Type B pancreatic cell (in vitro differentiated cells): ENCODE measurements at regions not wholly inside any gene's neighbourhood (a gene's known extent, or its start where the extent isn't known, plus 50 kb on each side); places are given as distances from the start of the nearest gene placed in this dataset.
A peak's percentile ranks its signal among the peaks of the same experiment; 100 is the strongest.
"Not testable (repeated sequence)": the region's sequence is repeated elsewhere in the genome, so short reads cannot be mapped to it uniquely, and the experiment has no call there.

Experiments
- DNase-seq: peaks from one replicate; pipeline ENCODE4 v3.0.0; 2021; ENCODE audit warnings: mixed read lengths; ENCODE audit not compliant: unreplicated experiment; ENCODE audit errors: extremely low spot score
- H3K27ac Mint-ChIP-seq: 2 replicates; pipeline ENCODE4 v1.8.0; 2021; ENCODE audit warnings: mild to moderate bottlenecking, mixed read lengths
- H3K27me3 Mint-ChIP-seq: 2 replicates; pipeline ENCODE4 v1.8.0; 2021; ENCODE audit warnings: mixed read lengths
- H3K36me3 Mint-ChIP-seq: 2 replicates; pipeline ENCODE4 v1.8.0; 2021; ENCODE audit warnings: mixed read lengths
- H3K4me1 Mint-ChIP-seq: one replicate; pipeline ENCODE4 v1.8.0; 2021; ENCODE audit warnings: mixed read lengths; ENCODE audit not compliant: unreplicated experiment
- H3K4me3 Mint-ChIP-seq: 2 replicates; pipeline ENCODE4 v1.8.0; 2021; ENCODE audit warnings: mild to moderate bottlenecking, mixed read lengths
- H3K9me3 Mint-ChIP-seq: 2 replicates; pipeline ENCODE4 v1.8.0; 2021; ENCODE audit warnings: mixed read lengths
- CTCF ChIP-seq: fragments of 200-600 bp; sonication (generic); conservative IDR thresholded peaks from 2 replicates; pipeline ENCODE4 v1.5.0; 2021; ENCODE audit warnings: antibody characterized with exemption, mild to moderate bottlenecking

- H3K4me3 Mint-ChIP-seq = no peak overlapping the region
- no peak for TF ChIP-seq CTCF
- no peaks in the 10 kb centered on the region for H3K36me3 Mint-ChIP-seq
- no peaks in the 10 kb centered on the region for H3K4me1 Mint-ChIP-seq
- DNase-seq = no peak
- no peak overlapping the region for H3K27ac Mint-ChIP-seq
- H3K9me3 Mint-ChIP-seq = no peaks in the 10 kb centered on the region
- no peaks in the 10 kb centered on the region for H3K27me3 Mint-ChIP-seq
Observed at GRCh38 chr7:110507832-110508231, 583.1 kb upstream of the LRRN3 start.

GRCh38 chr7:110514975-110515551, 575.9 kb upstream of the LRRN3 start:
- not testable (repeated sequence) for H3K27me3 Mint-ChIP-seq, H3K4me3 Mint-ChIP-seq, DNase-seq

GRCh38 chr7:110519851-110520250, 571.1 kb upstream of the LRRN3 start:
- peaks cover 6% of the 10 kb centered on the region for H3K9me3 Mint-ChIP-seq
- H3K27me3 Mint-ChIP-seq = no peaks in the 10 kb centered on the region
- TF ChIP-seq CTCF = no peak
- no peak for DNase-seq
- no peak overlapping the region for H3K27ac Mint-ChIP-seq
- H3K36me3 Mint-ChIP-seq = peaks cover 3% of the 10 kb centered on the region
- peaks cover 19% of the 10 kb centered on the region for H3K4me1 Mint-ChIP-seq
- H3K4me3 Mint-ChIP-seq = no peak overlapping the region

More at GRCh38 chr7:110514975-110515551, 575.9 kb upstream of the LRRN3 start:
- H3K36me3 Mint-ChIP-seq, H3K9me3 Mint-ChIP-seq, H3K27ac Mint-ChIP-seq, H3K4me1 Mint-ChIP-seq: not testable (repeated sequence)

GRCh38 chr7:110521357-110521911, 569.5 kb upstream of the LRRN3 start:
- H3K4me1 Mint-ChIP-seq = peaks cover 19% of the 10 kb centered on the region
- TF ChIP-seq CTCF = no peak
- peaks cover 3% of the 10 kb centered on the region for H3K36me3 Mint-ChIP-seq
- H3K9me3 Mint-ChIP-seq = peaks cover 6% of the 10 kb centered on the region
- no peaks in the 10 kb centered on the region for H3K27me3 Mint-ChIP-seq
- DNase-seq = no peak
- peak overlapping the region; percentile 93 for H3K27ac Mint-ChIP-seq
- H3K4me3 Mint-ChIP-seq = no peak overlapping the region

- Mint-ChIP-seq H3K9me3 (peaks cover 6% of the 10 kb centered on the region), H3K36me3 (peaks cover 3% of the 10 kb centered on the region), H3K27me3 (no peaks in the 10 kb centered on the region), H3K27ac (peak overlapping the region; percentile 93), H3K4me3 (peak overlapping the region; percentile 35), H3K4me1 (peaks cover 19% of the 10 kb centered on the region)
- DNase-seq = no peak
- no peak for TF ChIP-seq CTCF
Observed at GRCh38 chr7:110522061-110522760, 568.7 kb upstream of the LRRN3 start.

GRCh38 chr7:110522761-110523200, 568.1 kb upstream of the LRRN3 start:
- H3K27ac Mint-ChIP-seq = peak overlapping the region; percentile 93
- no peak for TF ChIP-seq CTCF
- peaks cover 3% of the 10 kb centered on the region for H3K36me3 Mint-ChIP-seq
- H3K4me3 Mint-ChIP-seq = peak overlapping the region; percentile 35
- H3K9me3 Mint-ChIP-seq = peaks cover 6% of the 10 kb centered on the region
- no peak for DNase-seq
- peaks cover 19% of the 10 kb centered on the region for H3K4me1 Mint-ChIP-seq
- no peaks in the 10 kb centered on the region for H3K27me3 Mint-ChIP-seq
